HG02610 (cell line): ENCODE measurements at regions not wholly inside any gene's neighbourhood (a gene's known extent, or its start where the extent isn't known, plus 50 kb on each side); places are given as distances from the start of the nearest gene placed in this dataset.

ENCODE experiments used
- ATAC-seq: cut with Tn5 transposase; IDR thresholded peaks from one replicate; pipeline ENCODE4 v1.9.1; 2021; ENCODE audit warnings: mild to moderate bottlenecking, moderate library complexity; ENCODE audit not compliant: unreplicated experiment

GRCh38 chr2:106706283-106706682 is 179.7 kb downstream of the ST6GAL2 start:
- no peak for ATAC-seq

- no peak for ATAC-seq
Observed at GRCh38 chr2:106708209-106708608, 177.8 kb downstream of the ST6GAL2 start.

GRCh38 chr2:106709229-106709628 is 176.7 kb downstream of the ST6GAL2 start:
- no peak for ATAC-seq

- no peak for ATAC-seq
Observed at GRCh38 chr2:106719222-106719621, 166.7 kb downstream of the ST6GAL2 start.

GRCh38 chr2:106720026-106720425 is 165.9 kb downstream of the ST6GAL2 start:
- no peak for ATAC-seq

- ATAC-seq, result no peak
Observed at GRCh38 chr2:106724301-106724794, 161.6 kb downstream of the ST6GAL2 start.

GRCh38 chr2:106734165-106734564 is 151.8 kb downstream of the ST6GAL2 start:
- ATAC-seq, result no peak

- ATAC-seq, result no peak
Observed at GRCh38 chr2:106735807-106736206, 150.2 kb downstream of the ST6GAL2 start.

- ATAC-seq, result no peak
Observed at GRCh38 chr2:106736221-106736620, 149.7 kb downstream of the ST6GAL2 start.

GRCh38 chr2:106745468-106745867 is 140.5 kb downstream of the ST6GAL2 start:
- ATAC-seq, result no peak

- ATAC-seq, result no peak
Observed at GRCh38 chr2:106749823-106750222, 136.1 kb downstream of the ST6GAL2 start.
